Breast epithelium (tissue), 3 donors: ENCODE measurements at regions not wholly inside any gene's neighbourhood (a gene's known extent, or its start where the extent isn't known, plus 50 kb on each side); places are given as distances from the start of the nearest gene placed in this dataset.

ENCODE experiments used
- CTCF ChIP-seq, 3 donors: fragments of 450-650 bp; IDR thresholded peaks; one replicate each; pipeline ENCODE4 v1.5.1; 2016 to 2017; ENCODE audit warnings: antibody characterized with exemption in 3 of 3, mild to moderate bottlenecking in 3 of 3, moderate library complexity in 3 of 3
- POLR2A ChIP-seq: fragments of 450-650 bp; IDR thresholded peaks from one replicate; pipeline ENCODE4 v1.6.1; 2016; ENCODE audit warnings: antibody characterized with exemption, mild to moderate bottlenecking, moderate library complexity

GRCh38 chr11:128048121-128048520 is 539.2 kb downstream of the ETS1 start:
- TF ChIP-seq CTCF (IDR thresholded peaks at IDR 0.05) (no peak), POLR2A (no peak)
